Effector memory CD4-positive, alpha-beta T cell (primary cell): ENCODE measurements at regions not wholly inside any gene's neighbourhood (a gene's known extent, or its start where the extent isn't known, plus 50 kb on each side); places are given as distances from the start of the nearest gene placed in this dataset.
"Not testable (repeated sequence)": the region's sequence is repeated elsewhere in the genome, so short reads cannot be mapped to it uniquely, and the experiment has no call there.

Source experiments
- DNase-seq, 3 donors: peaks; one replicate each; pipeline ENCODE4 v3.0.0-alpha.2; 2020
- H3K27ac ChIP-seq: 2 replicates; pipeline ENCODE4 v1.7.0; 2013; ENCODE audit warnings: mild to moderate bottlenecking, low read length, moderate library complexity; ENCODE audit not compliant: insufficient read depth, poor library complexity, severe bottlenecking
- H3K27me3 ChIP-seq: replicated peaks from 2 replicates; pipeline ENCODE4 v1.7.0; 2013; ENCODE audit warnings: mild to moderate bottlenecking, low read length; ENCODE audit not compliant: insufficient read depth, control insufficient read depth, poor library complexity, severe bottlenecking
- H3K36me3 ChIP-seq: 2 replicates; pipeline ENCODE4 v1.7.0; 2013; ENCODE audit warnings: mild to moderate bottlenecking, low read length, moderate library complexity; ENCODE audit not compliant: control insufficient read depth, insufficient read depth
- H3K4me1 ChIP-seq: 2 replicates; pipeline ENCODE4 v1.7.0; 2013; ENCODE audit warnings: low read length, mild to moderate bottlenecking; ENCODE audit not compliant: control insufficient read depth, insufficient read depth, poor library complexity, severe bottlenecking
- H3K4me3 ChIP-seq: 2 replicates; pipeline ENCODE4 v1.7.0; 2013; ENCODE audit warnings: low read length, low read depth, mild to moderate bottlenecking; ENCODE audit not compliant: insufficient read depth, poor library complexity, severe bottlenecking
- H3K9me3 ChIP-seq: 2 replicates; pipeline ENCODE4 v1.7.0; 2013; ENCODE audit warnings: mild to moderate bottlenecking, low read length, moderate library complexity; ENCODE audit not compliant: control insufficient read depth

GRCh38 chr3:144557515-144557914, 585.9 kb downstream of the DIPK2A start:
- Histone ChIP-seq H3K36me3 (no peaks in the 10 kb centered on the region), H3K4me3 (no peak overlapping the region), H3K4me1 (no peaks in the 10 kb centered on the region), H3K27ac (no peak overlapping the region), H3K9me3 (no peaks in the 10 kb centered on the region), H3K27me3 (no peaks in the 10 kb centered on the region)
- no peak for DNase-seq

DNA sequence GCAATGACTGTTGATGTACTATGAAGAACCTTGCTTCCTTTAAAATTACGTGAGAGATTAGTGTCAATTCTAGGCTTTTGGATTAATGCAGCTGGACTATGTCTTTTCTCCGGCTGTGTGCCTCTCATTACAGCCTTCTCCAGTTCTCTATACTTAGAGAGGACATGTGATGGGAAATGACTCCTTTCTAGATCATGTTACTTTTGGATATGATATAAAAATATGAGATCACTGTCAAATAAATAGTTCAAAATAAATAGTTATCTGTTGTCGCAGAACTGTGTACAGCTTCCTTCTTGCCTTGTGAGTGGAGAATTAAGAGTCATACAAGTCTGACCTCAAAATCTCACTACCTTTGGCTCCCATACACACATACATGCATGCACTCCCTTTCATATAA, 592.4 kb downstream of the DIPK2A start:
- Histone ChIP-seq H3K27me3 (no peaks in the 10 kb centered on the region), H3K9me3 (no peaks in the 10 kb centered on the region), H3K36me3 (no peaks in the 10 kb centered on the region), H3K4me1 (no peaks in the 10 kb centered on the region), H3K4me3 (no peak overlapping the region), H3K27ac (no peak overlapping the region)
- DNase-seq: no peak

DNA sequence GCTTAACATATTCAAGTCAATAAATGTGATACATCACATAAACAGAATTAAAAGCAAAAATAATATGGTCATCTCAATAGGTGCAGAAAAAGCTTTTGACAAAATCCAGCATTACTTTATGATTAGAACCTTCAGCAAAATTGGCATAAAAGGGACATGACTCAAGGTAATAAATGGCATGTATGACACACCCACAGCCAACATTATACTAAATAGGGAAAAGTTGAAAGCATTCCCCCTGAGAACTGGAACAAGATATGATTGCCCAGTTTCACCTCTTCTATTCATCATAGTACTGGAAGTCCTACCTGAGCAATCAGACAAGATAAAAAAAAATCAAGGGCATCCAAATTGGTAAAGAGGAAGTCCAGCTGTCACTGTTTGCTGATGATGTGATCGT, 594.7 kb downstream of the DIPK2A start:
- Histone ChIP-seq H3K36me3 (no peaks in the 10 kb centered on the region), H3K4me1 (no peaks in the 10 kb centered on the region), H3K9me3 (no peaks in the 10 kb centered on the region), H3K4me3 (no peak overlapping the region), H3K27ac (no peak overlapping the region), H3K27me3 (no peaks in the 10 kb centered on the region)
- no peak for DNase-seq

DNA sequence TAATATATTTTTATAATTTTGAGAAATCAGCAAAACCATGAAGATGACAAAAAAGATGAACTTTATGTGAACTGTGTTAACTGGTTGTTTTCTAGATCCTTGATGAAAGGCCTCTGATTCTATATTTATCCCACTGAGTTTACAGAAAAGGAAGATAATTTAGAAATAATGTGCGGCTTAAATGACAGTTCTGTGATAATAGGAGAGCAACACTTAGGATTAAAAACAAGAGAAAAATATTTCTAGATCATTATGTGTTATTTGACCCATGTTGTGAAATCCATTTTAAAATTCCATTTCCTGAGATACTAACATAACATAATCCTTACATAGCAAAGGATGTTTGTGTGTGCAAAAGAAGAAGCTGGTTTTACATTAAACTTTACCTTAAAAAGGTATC, 598.0 kb downstream of the DIPK2A start:
- no peak for DNase-seq
- no peaks in the 10 kb centered on the region for H3K4me1 ChIP-seq
- H3K27me3 ChIP-seq: no peaks in the 10 kb centered on the region
- H3K36me3 ChIP-seq: no peaks in the 10 kb centered on the region
- no peak overlapping the region for H3K27ac ChIP-seq
- H3K4me3 ChIP-seq: no peak overlapping the region
- no peaks in the 10 kb centered on the region for H3K9me3 ChIP-seq

GRCh38 chr3:144583871-144584270, 612.2 kb downstream of the DIPK2A start:
- H3K36me3 ChIP-seq: no peaks in the 10 kb centered on the region
- H3K4me3 ChIP-seq: no peak overlapping the region
- no peaks in the 10 kb centered on the region for H3K27me3 ChIP-seq
- no peak overlapping the region for H3K27ac ChIP-seq
- no peaks in the 10 kb centered on the region for H3K9me3 ChIP-seq
- no peaks in the 10 kb centered on the region for H3K4me1 ChIP-seq
- DNase-seq: no peak

- no peak for DNase-seq
- H3K27ac ChIP-seq: no peak overlapping the region
- H3K4me3 ChIP-seq: no peak overlapping the region
- no peaks in the 10 kb centered on the region for H3K4me1 ChIP-seq
- no peaks in the 10 kb centered on the region for H3K27me3 ChIP-seq
- no peaks in the 10 kb centered on the region for H3K36me3 ChIP-seq
- H3K9me3 ChIP-seq: no peaks in the 10 kb centered on the region
Measured at GRCh38 chr3:144585408-144585807, 613.8 kb downstream of the DIPK2A start.

DNA sequence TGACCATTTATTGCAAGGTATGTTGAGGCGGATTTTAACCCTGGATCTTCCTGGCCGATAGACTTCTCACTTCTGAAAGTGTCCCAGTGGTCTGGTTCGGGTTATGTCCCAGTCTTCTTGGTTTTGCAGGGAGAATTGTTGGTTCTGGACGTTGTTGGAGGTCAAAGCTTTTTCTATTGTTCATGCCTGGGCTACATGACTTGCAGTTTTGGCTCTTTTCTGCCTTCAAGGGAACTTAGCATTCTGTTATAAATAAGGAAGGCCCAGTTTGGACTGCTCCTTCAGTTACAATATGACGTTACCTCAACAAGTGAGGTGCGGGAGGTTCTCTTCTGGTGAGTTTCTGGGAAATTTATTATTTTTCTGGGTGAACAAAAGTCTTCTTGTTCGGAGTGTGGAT, 614.3 kb downstream of the DIPK2A start:
- H3K36me3 ChIP-seq: no peaks in the 10 kb centered on the region
- H3K27me3 ChIP-seq: no peaks in the 10 kb centered on the region
- H3K4me3 ChIP-seq: no peak overlapping the region
- H3K27ac ChIP-seq: no peak overlapping the region
- no peak for DNase-seq
- no peaks in the 10 kb centered on the region for H3K4me1 ChIP-seq
- no peaks in the 10 kb centered on the region for H3K9me3 ChIP-seq

DNA sequence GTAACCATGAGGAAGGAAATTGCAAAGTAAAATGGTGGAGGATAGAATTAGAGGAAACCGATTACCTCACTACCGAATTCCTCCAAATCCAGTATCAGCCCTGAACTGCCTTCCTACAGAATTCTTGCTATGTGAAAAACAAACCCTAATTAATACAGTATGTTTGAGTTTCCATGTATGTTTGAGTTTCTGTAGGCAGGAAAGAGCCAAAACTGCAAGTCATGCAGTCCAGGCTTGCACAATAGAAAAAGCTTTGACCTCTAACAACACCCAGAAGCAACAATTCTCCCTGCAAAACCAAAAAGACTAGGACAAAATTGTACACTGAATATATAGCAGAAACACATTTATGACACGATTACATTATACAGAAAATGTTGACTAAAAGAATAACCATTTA, 614.8 kb downstream of the DIPK2A start:
- Histone ChIP-seq H3K4me1 (no peaks in the 10 kb centered on the region), H3K4me3 (no peak overlapping the region), H3K27ac (no peak overlapping the region), H3K27me3 (no peaks in the 10 kb centered on the region), H3K9me3 (no peaks in the 10 kb centered on the region), H3K36me3 (no peaks in the 10 kb centered on the region)
- no peak for DNase-seq

DNA sequence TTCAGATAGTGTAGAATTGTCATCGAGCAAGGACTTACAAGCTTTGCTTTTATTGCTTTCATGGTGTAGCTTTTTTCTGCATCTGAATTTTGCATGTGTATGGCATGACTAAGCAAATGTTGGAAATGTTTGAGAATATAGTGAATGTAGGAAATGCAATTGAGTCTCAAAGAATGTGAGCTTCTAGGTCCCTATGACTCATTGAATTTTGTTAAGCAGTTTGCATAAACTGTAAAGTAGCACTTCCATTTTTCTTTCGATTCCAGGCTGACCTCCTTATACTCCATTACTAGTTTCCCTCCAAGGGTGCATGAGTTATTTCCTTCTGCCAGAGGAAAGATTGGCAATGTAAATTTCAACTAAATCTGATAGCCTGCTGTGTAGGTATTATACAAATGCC, 619.2 kb downstream of the DIPK2A start:
- Histone ChIP-seq H3K9me3 (no peaks in the 10 kb centered on the region), H3K36me3 (no peaks in the 10 kb centered on the region), H3K4me3 (no peak overlapping the region), H3K27me3 (no peaks in the 10 kb centered on the region), H3K4me1 (no peaks in the 10 kb centered on the region), H3K27ac (no peak overlapping the region)
- DNase-seq: no peak

DNA sequence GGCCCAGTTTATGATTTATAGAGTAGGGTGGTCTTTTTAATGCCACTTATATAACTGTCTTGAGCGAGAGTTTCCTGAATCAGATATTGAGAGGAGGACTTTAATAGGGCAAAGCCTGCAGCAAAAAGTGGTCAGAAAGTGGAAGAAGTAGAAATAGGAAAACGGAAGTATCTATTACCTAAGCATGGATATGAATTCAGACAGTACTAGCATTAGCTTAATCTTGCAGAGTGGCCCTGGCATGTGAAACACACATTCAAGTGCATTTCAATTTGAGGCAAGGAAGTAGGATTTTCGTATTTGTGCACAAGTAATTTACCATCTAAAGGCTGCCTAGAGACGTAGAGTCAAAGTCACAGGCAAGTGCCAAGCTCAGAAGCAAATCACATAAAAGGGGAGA, 622.3 kb downstream of the DIPK2A start:
- H3K9me3 ChIP-seq: no peaks in the 10 kb centered on the region
- H3K36me3 ChIP-seq: no peaks in the 10 kb centered on the region
- no peak for DNase-seq
- H3K27ac ChIP-seq: no peak overlapping the region
- no peak overlapping the region for H3K4me3 ChIP-seq
- H3K4me1 ChIP-seq: no peaks in the 10 kb centered on the region
- H3K27me3 ChIP-seq: no peaks in the 10 kb centered on the region

- H3K36me3 ChIP-seq, H3K9me3 ChIP-seq, H3K27me3 ChIP-seq, H3K4me1 ChIP-seq, DNase-seq, H3K4me3 ChIP-seq, H3K27ac ChIP-seq: not testable (repeated sequence)
Measured at GRCh38 chr3:144620236-144620635, 648.6 kb downstream of the DIPK2A start.
